ENCODE measurements at regions not wholly inside any gene's neighbourhood (a gene's known extent, or its start where the extent isn't known, plus 50 kb on each side); places are given as distances from the start of the nearest gene placed in this dataset.

DNA sequence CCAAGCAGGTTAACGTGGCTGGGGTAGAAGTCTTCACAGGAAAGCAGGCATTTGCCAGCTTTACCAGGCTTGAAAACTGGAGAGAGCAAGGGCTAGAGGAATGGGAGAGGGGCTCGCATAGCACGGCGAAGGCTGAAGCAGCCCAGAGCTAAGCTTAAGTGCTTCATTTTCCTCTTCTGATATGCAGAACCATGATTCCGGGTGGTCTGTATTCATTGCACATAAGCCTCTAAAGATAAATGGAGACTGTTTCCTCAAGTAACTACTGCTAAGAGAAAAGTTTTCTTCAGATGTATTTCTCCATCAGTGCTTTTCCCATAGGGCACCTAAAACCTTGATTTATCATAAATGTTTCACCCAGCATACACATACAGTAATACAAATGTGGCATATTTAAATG, 414.1 kb downstream of the MLLT3 start:
- no peak overlapping the region for H3K27ac ChIP-seq (ENCODE audit: low read depth, low read length)
- H3K4me3 ChIP-seq (ENCODE audit: low read length), result no peak overlapping the region
- TF ChIP-seq, protein P1, sequence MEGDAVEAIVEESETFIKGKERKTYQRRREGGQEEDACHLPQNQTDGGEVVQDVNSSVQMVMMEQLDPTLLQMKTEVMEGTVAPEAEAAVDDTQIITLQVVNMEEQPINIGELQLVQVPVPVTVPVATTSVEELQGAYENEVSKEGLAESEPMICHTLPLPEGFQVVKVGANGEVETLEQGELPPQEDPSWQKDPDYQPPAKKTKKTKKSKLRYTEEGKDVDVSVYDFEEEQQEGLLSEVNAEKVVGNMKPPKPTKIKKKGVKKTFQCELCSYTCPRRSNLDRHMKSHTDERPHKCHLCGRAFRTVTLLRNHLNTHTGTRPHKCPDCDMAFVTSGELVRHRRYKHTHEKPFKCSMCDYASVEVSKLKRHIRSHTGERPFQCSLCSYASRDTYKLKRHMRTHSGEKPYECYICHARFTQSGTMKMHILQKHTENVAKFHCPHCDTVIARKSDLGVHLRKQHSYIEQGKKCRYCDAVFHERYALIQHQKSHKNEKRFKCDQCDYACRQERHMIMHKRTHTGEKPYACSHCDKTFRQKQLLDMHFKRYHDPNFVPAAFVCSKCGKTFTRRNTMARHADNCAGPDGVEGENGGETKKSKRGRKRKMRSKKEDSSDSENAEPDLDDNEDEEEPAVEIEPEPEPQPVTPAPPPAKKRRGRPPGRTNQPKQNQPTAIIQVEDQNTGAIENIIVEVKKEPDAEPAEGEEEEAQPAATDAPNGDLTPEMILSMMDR (conservative IDR thresholded peaks at IDR 0.05), result no peak
- no peak for DNase-seq
- H3K27me3 ChIP-seq (ENCODE audit: control insufficient read depth, insufficient read depth, low read length, poor library complexity, severe bottlenecking), result no peaks in the 10 kb centered on the region
- no peaks in the 10 kb centered on the region for H3K4me1 ChIP-seq (ENCODE audit: control insufficient read depth, insufficient read depth, low read length)
- WGBS, 2 experiments (ENCODE audit: insufficient coverage in 1 of 2, insufficient read length in 1 of 2), result 89 to 92% methylated on average over 3 to 5 of the region's 5 CpGs
- peaks cover 2% of the 10 kb centered on the region for H3K27me3 Mint-ChIP-seq (ENCODE audit: insufficient read depth)
- no peaks in the 10 kb centered on the region for H3K36me3 ChIP-seq (ENCODE audit: control insufficient read depth, insufficient read depth, low read length)
- no peaks in the 10 kb centered on the region for H3K36me3 Mint-ChIP-seq (ENCODE audit: low read depth)
- no peak overlapping the region for H3K4me3 Mint-ChIP-seq
- no peaks in the 10 kb centered on the region for H3K9me3 ChIP-seq (ENCODE audit: control insufficient read depth, low read length)
- H3K27ac Mint-ChIP-seq, result no peak overlapping the region
- no peaks in the 10 kb centered on the region for H3K9me3 Mint-ChIP-seq
- H3K9ac ChIP-seq (ENCODE audit: extremely low read depth, low read length, poor library complexity, severe bottlenecking), result no peak overlapping the region
- no peaks in the 10 kb centered on the region for H3K4me1 Mint-ChIP-seq

DNA sequence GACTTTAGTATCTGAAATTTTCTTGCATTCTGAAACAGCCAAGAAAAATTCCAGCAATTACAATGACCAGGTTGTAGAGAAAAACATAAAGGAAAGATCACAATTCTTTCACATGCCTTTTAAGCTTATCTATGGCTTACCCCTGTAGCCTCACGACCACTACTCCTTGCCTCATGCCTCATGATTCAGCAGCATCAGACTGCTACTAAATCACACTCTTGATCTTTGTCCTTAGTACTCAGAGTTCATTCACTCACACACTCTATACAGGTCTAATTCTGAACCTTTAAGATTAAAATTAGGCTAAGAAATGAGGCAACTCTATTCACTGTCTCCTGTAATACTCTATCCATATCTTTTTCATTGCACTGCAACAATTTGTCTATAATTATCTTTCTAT, 415.1 kb downstream of the MLLT3 start:
- DNase-seq, result no peak
- TF ChIP-seq, protein P1 (conservative IDR thresholded peaks at IDR 0.05), result no peak
- Mint-ChIP-seq H3K27ac (no peak overlapping the region), H3K36me3 (ENCODE audit: low read depth) (no peaks in the 10 kb centered on the region), H3K4me1 (no peaks in the 10 kb centered on the region), H3K27me3 (ENCODE audit: insufficient read depth) (peaks cover 2% of the 10 kb centered on the region), H3K9me3 (no peaks in the 10 kb centered on the region), H3K4me3 (no peak overlapping the region)
- WGBS, 2 experiments (ENCODE audit: insufficient coverage in 1 of 2, insufficient read length in 1 of 2), result 60 to 90% methylated on average over 1 of the region's 1 CpG
- Histone ChIP-seq H3K4me3 (ENCODE audit: low read length) (no peak overlapping the region), H3K9ac (ENCODE audit: extremely low read depth, low read length, poor library complexity, severe bottlenecking) (no peak overlapping the region), H3K27me3 (ENCODE audit: control insufficient read depth, insufficient read depth, low read length, poor library complexity, severe bottlenecking) (no peaks in the 10 kb centered on the region), H3K27ac (ENCODE audit: low read depth, low read length) (no peak overlapping the region), H3K4me1 (ENCODE audit: control insufficient read depth, insufficient read depth, low read length) (no peaks in the 10 kb centered on the region), H3K9me3 (ENCODE audit: control insufficient read depth, low read length) (no peaks in the 10 kb centered on the region), H3K36me3 (ENCODE audit: control insufficient read depth, insufficient read depth, low read length) (no peaks in the 10 kb centered on the region)

DNA sequence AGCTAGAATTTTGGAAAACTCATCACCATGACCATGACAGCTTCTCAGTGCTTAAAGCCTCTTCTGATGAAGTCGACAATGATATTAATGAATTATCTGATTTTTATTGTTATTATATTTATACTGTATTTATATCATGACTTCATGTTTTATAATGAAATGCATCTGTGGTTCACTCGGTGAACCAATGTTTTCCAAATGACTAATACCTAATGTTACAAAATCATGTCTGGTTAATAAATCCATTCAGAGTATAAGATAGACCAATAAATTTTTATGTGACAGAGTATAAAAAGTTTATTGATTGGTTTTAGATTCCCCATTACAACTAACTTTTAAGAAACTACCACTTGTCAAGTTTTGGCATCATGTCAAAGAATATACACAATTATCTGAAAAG, 416.5 kb downstream of the MLLT3 start:
- no peak overlapping the region for H3K27ac ChIP-seq (ENCODE audit: low read depth, low read length)
- no peaks in the 10 kb centered on the region for H3K4me1 Mint-ChIP-seq
- WGBS, 2 experiments (ENCODE audit: insufficient coverage in 1 of 2, insufficient read length in 1 of 2), result 100% methylated on average over 1 of the region's 2 CpGs; no CpG with 5 or more reads in 1 of the 2 experiments

More for the DNA sequence above, 416.5 kb downstream of the MLLT3 start:
- DNase-seq, result no peak
- no peak overlapping the region for H3K9ac ChIP-seq (ENCODE audit: extremely low read depth, low read length, poor library complexity, severe bottlenecking)
- H3K27me3 ChIP-seq (ENCODE audit: control insufficient read depth, insufficient read depth, low read length, poor library complexity, severe bottlenecking), result no peaks in the 10 kb centered on the region
- Mint-ChIP-seq H3K27ac (no peak overlapping the region), H3K27me3 (ENCODE audit: insufficient read depth) (peaks cover 2% of the 10 kb centered on the region), H3K9me3 (no peaks in the 10 kb centered on the region), H3K36me3 (ENCODE audit: low read depth) (no peaks in the 10 kb centered on the region), H3K4me3 (no peak overlapping the region)
- H3K9me3 ChIP-seq (ENCODE audit: control insufficient read depth, low read length), result no peaks in the 10 kb centered on the region
- peaks cover 4% of the 10 kb centered on the region for H3K4me1 ChIP-seq (ENCODE audit: control insufficient read depth, insufficient read depth, low read length)
- no peaks in the 10 kb centered on the region for H3K36me3 ChIP-seq (ENCODE audit: control insufficient read depth, insufficient read depth, low read length)
- TF ChIP-seq, protein P1 (conservative IDR thresholded peaks at IDR 0.05), result no peak
- H3K4me3 ChIP-seq (ENCODE audit: low read length), result no peak overlapping the region

Measured in endodermal cell (in vitro differentiated cells).